GM18498 (cell line): ENCODE measurements at regions not wholly inside any gene's neighbourhood (a gene's known extent, or its start where the extent isn't known, plus 50 kb on each side); places are given as distances from the start of the nearest gene placed in this dataset.
"Not testable (repeated sequence)": the region's sequence is repeated elsewhere in the genome, so short reads cannot be mapped to it uniquely, and the experiment has no call there.

Experiments
- ATAC-seq: cut with Tn5 transposase; IDR thresholded peaks from one replicate; pipeline ENCODE4 v1.9.1; 2021; ENCODE audit warnings: mild to moderate bottlenecking, moderate library complexity; ENCODE audit not compliant: unreplicated experiment

DNA sequence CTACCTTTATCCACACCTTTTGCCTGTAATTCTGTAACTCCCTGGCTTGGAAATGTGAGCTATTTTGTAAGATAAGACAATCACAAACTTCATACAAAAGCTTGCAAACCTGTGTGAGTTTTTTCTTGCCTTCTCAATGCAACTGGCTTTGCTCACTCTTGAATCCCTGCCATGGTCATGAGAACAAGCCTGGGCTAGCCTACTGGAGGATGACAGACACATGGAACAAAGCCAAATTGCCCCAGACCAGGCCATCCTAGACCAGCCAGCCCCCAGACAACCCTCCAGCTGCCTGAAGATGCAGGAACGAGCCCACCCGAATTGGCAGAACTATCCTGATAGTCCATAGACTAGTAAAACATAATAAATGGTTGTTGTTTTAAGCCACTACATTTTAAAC, 466.6 kb upstream of the ERCC4 start:
- no peak for ATAC-seq

- ATAC-seq = no peak
These were observed 465.9 kb upstream of the ERCC4 start for GRCh38 chr16:13453938-13454553.

DNA sequence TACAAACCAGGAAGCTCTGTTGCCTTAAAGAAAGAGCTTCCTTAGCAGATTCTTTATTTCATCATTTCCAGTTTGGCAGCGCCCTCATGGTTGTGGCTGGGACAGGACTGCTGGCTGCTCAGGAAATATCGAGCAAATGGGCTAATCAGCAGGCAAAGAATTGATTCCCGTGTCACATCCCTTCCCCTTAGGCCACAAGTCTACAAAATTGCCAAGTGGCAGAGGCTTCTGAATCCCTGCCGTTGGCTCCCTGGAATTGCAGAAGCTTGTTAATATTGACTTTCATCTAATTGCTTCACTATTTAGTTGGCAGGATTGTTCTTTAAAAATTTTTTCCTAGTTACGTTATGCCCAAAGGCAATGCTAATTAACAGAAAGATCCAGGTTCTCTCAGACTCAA, 456.3 kb upstream of the ERCC4 start:
- no peak for ATAC-seq

- no peak for ATAC-seq
These were observed 448.9 kb upstream of the ERCC4 start for GRCh38 chr16:13471036-13471435.

DNA sequence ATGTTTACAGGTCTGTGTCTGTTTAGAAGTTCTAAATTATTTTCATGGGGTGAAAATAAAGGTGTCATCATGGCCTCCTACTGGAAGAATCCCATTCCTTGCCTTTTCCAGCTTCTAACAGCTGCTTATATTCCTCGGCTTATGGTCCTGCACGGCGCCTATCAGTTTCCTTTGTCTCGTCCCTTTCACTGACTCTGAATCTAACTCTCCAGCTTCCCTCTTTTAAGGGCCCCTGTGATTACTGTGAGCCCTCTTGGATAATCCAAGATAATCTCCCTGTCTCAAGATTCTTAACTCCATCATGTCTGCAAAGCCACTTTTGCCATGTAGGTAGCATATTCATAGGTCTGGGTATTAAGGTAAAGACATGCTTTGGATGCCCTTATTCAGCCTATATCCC, 441.0 kb upstream of the ERCC4 start:
- ATAC-seq = no peak

GRCh38 chr16:13479549-13479948, 440.4 kb upstream of the ERCC4 start:
- ATAC-seq = no peak

DNA sequence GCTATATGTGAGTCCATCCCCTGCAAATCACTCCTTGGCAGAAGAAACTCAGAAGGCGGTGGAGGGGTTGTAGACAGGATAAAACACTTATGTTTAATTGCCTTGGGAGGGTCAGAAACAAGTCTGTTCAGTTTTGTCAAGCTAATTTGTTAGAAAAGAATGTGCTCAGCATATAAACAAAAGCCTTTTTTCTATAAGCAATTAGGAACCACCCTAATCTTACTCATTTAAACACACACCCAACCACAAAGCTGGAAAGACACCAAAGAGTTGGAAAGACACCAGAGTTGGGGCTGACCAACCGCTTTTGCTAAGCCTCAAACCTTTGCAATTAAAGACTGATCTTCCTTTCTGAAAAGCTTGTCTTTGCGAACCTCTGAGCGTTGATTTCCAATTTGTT, 439.2 kb upstream of the ERCC4 start:
- no peak for ATAC-seq

GRCh38 chr16:13483121-13483520, 436.8 kb upstream of the ERCC4 start:
- ATAC-seq = no peak

GRCh38 chr16:13489416-13489815, 430.5 kb upstream of the ERCC4 start:
- ATAC-seq = not testable (repeated sequence)

GRCh38 chr16:13492046-13492445, 427.9 kb upstream of the ERCC4 start:
- ATAC-seq = no peak

GRCh38 chr16:13503960-13504635, 415.9 kb upstream of the ERCC4 start:
- no peak for ATAC-seq

DNA sequence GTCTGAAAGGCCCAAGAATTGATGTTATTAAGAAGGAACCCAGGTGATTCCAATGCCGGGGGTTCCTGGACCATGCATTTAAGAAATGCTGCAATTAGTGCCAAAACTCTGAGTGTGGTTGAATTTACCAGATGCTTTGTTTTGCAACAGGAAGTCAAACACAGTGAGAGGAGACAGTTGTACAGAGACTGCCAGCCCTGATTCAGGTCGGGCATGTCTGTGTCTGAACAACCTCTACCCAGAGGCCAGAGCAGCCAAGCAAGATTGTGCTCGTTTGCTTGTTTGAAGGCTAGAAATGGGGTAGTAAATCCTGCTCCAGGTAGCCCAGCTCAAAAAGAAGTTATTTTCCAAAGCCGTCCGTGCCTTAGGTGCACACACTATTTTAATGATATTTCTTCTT, 412.4 kb upstream of the ERCC4 start:
- no peak for ATAC-seq

DNA sequence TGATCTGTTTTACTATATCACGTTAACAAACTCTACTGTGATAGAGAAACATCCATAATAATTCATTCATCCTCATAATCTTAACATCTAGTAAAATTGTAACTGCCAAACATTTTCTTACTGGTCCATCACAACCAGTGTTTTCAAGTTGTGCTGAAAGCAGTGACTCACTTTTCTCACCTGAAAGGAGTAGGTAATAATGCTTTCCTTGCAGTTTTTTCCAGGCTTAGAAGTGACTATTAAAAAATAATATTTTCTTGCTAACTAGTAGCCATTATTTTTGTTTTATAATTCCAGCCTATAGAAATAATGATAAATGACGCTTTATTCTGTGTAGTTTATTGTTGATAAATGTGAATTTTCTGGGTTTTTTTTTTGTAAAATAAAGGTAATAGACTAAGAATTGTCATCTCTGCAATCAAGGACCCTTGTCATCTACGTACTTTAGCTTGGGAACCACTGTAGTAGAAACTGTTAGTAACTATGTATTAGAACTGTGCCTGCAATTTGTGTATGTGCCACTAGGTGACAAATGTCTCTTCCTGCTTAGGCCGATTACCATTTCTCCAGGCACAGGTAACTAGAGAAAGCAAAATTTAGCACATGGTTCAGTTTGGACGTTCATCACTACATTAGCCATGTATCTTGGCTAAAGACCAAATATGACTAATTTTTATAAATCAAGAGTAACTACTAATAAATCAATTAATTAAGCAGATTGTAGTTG, 409.4 kb upstream of the ERCC4 start:
- ATAC-seq = no peak

- no peak for ATAC-seq
These were observed 402.1 kb upstream of the ERCC4 start for GRCh38 chr16:13517841-13518240.

DNA sequence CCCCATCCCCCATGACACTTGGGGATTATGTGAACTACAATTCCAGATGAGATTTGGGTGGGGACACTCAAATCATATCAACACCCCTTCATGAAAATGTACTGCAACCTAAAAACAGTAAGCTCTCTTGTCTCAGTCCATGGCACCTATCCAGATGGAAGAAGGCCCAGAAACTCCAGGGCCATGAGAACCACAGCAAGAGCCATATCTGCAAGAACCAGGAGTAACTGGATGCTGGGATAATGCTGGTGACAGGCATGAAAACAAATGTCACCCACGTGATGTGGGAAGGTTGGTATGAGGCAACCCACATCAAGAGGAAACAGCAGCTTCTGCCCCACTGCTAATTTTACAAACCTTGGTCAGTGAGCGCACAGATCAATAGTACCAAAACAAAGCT, 400.1 kb upstream of the ERCC4 start:
- no peak for ATAC-seq

DNA sequence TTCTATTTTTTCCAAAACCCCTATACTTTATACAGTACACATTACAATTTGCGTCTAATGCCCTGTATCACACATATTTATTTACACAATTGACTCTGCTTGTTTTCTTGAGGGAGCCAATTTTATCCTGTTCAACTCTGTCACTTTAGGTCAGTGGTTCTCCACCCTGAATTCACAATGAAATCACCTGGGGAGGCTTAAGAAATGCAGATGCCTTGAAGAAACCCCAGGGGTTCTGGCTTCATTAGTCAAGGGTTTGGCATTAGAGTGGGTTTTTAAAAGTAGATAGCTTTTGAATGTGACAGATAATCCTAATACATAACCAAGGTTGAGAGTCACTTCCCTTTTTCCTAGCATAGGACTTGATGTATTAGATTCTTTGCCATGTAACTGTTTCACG, 398.6 kb upstream of the ERCC4 start:
- no peak for ATAC-seq

GRCh38 chr16:13527332-13527731, 392.6 kb upstream of the ERCC4 start:
- ATAC-seq = no peak

DNA sequence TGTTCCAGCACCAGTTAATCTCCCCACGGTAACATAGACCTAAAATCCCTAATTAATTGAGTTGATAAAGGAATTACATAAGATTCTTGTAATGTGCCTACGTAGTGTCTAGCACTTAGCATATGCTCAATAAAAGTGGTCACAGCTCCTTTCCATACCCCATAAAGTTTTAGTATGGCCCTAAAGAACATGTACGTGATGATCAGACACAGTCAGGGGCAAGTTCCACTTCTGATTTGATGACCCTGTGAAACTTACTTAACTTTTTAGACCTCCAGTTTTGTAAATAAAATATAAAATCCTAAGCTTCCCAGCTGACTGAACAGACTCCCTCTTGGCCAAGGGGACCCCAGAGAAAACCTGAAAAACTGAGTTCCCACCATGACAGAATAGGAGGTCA, 391.3 kb upstream of the ERCC4 start:
- ATAC-seq = no peak

GRCh38 chr16:13529193-13529982, 390.6 kb upstream of the ERCC4 start:
- no peak for ATAC-seq

DNA sequence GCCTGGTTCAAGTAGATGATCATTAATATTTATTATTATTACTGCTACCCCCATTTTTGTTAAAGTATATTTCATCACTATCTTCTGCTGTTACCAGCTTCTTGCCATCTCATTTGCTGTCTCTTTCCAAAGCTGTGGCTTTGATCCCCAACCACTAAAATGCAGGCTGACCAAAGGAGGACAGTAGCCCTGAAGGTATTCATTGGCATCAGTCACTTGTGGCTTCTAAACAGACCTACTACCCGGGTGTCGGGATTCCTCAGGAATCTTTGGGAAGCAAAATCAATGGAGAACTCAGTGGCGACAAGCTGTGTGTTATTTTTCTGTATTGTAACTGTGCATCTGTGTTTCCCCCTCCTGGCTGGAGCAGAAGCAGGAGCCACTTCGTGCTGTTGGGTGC, 379.2 kb upstream of the ERCC4 start:
- no peak for ATAC-seq

DNA sequence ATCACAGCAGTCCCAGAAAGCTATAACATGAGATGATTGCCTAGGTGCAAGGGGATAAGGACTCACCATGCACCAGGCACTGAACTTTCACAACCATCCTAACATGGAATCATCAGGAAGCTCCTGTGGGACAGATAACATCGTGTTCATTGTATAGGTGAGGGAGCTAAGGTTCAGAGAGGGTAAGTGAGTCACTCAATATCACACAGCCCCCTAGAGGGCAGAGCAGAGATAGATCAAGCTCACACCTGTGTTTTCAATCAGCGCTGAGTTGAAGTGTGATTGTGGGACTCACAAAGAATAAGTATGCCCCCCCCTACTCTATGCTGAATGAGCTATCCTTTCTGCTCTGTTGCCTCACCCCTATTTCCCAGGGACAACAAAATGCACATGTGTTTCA, 377.7 kb upstream of the ERCC4 start:
- no peak for ATAC-seq

GRCh38 chr16:13543850-13544249, 376.1 kb upstream of the ERCC4 start:
- ATAC-seq = no peak
